CD4-positive, alpha-beta T cell treated with Interleukin-21 for 1 hour (primary cell): ENCODE measurements at regions not wholly inside any gene's neighbourhood (a gene's known extent, or its start where the extent isn't known, plus 50 kb on each side); places are given as distances from the start of the nearest gene placed in this dataset.

ENCODE experiments used
- DNase-seq: peaks from one replicate; pipeline ENCODE4 v3.0.0-alpha.2; 2020

- DNase-seq = no peak
Observed at GRCh38 chr1:99587008-99587407, 58.9 kb upstream of the PALMD start.

GRCh38 chr1:99589186-99589636 is 56.7 kb upstream of the PALMD start:
- no peak for DNase-seq

GRCh38 chr1:99590578-99591209 is 55.2 kb upstream of the PALMD start:
- no peak for DNase-seq

GRCh38 chr1:99591886-99592285 is 54.0 kb upstream of the PALMD start:
- DNase-seq = no peak

- DNase-seq = no peak
Observed at GRCh38 chr1:99594205-99594604, 51.7 kb upstream of the PALMD start.

GRCh38 chr1:99595041-99595440 is 50.9 kb upstream of the PALMD start:
- no peak for DNase-seq

- DNase-seq = no peak
Observed at GRCh38 chr1:99595441-99595840, 50.5 kb upstream of the PALMD start.
